HG03060 (cell line): ENCODE measurements at regions not wholly inside any gene's neighbourhood (a gene's known extent, or its start where the extent isn't known, plus 50 kb on each side); places are given as distances from the start of the nearest gene placed in this dataset.

Experiments used
- ATAC-seq: cut with Tn5 transposase; IDR thresholded peaks from one replicate; pipeline ENCODE4 v1.9.1; 2021; ENCODE audit warnings: low read depth, moderate number of reproducible peaks; ENCODE audit not compliant: unreplicated experiment

DNA sequence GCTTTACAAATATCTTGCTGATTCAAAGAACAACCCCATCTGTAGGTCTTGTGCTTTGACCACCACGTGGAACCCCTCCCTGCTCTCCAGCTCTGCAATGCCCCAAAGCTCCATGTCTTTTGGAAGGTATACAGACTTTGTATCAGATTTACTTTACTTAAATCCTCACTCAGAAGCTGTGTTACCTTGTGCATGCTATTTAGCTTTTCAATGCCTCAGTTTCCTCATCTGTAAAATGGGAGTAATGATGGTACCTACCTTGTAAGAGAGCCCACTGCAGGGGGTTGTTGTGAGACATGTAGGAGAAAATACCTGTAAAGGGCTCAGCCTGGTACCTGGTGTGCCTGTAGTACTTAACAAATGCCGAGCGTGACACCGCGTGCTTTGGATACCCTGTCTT, 200.2 kb upstream of the CHD6 start:
- ATAC-seq: no peak

- ATAC-seq: no peak
These were observed 193.3 kb upstream of the CHD6 start for GRCh38 chr20:41811456-41811855.

- ATAC-seq: no peak
These were observed 181.9 kb upstream of the CHD6 start for GRCh38 chr20:41800040-41800439.

DNA sequence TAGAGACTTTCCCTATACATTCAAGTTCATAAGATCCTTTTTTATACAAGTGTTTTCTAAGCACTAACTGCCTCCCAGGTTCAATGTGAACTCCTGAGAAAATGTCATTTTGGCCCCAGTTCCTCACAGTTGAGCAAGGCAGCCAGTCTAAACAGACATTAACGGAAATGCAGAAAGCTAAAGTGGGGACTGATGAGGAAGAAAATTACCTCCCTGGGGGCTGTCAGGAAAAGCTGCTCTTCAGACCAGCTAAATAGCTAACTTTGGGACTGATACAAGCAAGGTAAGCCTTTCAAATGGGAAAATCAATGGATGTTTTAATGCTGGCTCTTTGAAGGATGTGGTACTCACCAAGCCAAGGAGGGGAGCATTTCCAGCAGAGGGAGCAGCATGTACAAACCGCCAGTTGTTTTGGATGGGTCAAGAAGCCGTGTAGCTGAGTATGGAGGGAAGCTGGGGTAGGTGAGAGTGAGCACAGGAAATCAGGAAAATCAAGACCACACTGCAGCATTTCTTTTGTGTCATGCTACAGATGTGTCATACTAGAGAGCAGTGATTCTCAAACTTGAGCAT, 180.8 kb upstream of the CHD6 start:
- ATAC-seq: no peak

- no peak for ATAC-seq
These were observed 168.0 kb upstream of the CHD6 start for GRCh38 chr20:41786158-41786557.

DNA sequence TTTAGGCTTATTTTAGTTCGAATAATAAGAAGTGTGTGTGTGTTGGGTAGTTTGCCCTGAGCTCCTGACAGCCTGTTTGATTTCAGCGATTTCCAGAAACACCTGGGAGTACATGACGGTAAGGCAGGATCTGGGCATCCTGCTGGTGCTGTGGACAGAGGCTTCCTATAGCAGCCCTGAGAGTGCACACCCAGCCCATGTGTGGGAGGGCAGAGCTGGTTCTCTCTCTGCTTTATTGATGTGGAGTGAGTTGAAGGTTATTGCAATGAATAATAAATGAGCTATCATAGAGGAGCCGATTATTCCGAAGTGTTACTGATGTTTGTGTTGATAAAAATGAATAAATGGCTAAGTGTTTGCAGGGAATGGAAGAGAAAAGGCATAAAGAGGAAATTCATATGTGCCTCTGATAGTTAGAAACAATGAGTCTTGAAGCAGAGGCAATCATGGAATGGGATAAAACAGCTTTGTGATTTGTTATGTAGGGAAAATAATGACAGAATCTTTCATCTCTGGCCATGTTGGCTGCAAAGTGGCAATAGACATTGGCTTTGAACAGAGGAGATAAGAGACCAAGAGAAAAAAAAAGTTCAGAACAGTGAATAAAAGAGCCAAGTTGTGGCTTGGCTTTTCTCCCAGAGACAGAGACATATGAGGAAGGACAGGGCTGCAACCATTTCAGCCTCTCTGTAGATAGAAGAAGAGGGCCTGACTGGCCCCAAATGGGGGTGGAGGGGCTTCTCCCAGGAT, 166.2 kb upstream of the CHD6 start:
- no peak for ATAC-seq

- peak; percentile 81 for ATAC-seq
These were observed 165.4 kb upstream of the CHD6 start for GRCh38 chr20:41783423-41784208.

DNA sequence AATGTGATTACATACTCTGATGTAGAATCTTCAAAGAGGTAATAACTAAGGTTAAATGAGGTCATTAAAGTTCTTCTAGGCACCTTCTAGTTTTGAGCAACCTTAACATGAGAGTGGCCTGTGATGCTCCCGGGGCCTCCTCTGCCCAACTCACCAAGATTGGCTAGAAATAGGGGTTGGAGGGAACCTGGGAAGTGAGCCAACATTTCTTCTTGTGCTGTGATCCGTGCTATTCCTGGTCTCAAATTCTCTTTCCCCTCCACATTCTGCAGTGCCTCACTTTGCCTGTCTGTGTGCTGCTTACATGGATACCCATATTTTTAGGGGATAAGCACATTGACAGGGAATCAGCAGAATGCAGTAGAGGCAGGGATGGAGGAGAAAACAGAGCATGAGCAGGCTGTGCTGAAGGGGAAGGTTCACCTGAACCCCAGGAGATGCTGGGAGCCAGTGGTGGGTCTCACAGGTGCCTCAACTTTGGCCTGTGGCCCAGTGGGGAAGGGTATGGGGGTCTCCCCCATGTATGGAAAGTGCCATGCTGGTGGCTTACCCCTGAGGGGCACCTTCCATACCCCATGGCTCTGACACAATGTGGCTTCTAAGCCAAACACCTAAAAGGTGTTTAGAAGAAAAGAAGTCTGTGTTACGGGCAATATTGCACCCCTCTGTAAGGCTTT, 164.7 kb upstream of the CHD6 start:
- no peak for ATAC-seq

GRCh38 chr20:41782255-41782654, 164.1 kb upstream of the CHD6 start:
- ATAC-seq: no peak

DNA sequence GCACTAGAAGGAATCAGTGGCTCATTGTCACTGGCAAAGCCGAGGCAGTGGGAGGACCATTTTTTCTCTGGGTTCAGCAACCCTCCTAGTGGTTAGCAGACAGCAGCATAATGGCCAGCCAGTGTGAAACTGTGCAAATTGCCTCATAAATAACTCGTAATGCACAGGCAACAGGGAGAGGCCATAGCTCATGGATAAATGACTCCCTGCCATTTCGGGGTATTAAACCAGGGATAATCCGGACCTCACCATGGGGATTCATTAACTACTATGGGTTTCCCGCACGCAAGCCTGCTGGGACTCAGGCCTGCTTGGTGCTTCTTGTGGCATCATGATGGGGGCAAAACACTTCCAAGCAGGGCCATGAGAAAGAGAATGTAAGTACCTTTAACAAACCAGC, 158.2 kb upstream of the CHD6 start:
- ATAC-seq: no peak

GRCh38 chr20:41774291-41774690, 156.1 kb upstream of the CHD6 start:
- ATAC-seq: no peak

DNA sequence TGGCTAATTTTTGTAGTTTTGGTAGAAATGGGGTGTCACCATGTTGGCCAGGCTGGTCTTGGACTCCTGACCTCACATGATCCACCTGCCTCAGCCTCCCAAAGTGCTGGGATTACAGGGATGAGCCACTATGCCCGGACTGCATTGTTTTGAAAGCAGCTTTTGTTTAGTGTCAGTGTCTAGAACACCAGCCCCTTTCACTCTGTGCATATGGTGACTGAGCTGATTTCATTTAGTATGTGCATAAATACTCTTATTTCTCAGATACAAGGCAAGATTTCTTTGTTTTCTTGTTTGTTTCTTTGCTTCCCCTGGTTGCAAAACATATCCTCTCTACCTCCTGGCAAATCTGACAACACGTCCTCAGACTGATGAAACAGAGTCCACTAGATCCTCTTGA, 152.8 kb upstream of the CHD6 start:
- ATAC-seq: no peak

DNA sequence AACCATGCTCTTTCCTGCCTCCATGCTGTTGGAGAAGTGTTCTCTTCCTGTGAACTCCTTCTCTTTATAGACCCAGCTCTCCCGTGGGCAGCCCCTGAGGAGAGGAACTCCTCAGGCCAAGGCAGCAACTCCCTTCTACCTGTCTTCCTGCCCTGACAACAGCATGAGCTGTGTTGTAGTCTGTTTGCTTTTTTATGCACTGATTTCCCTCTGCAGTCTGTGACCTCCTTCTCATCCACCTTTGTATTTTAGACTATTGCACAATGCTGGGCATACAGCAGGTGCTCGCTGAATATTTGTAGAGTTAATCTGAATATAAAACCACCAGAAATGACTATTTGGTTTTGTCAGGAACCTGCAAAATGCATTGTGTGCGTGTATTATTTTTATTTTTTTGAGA, 152.2 kb upstream of the CHD6 start:
- no peak for ATAC-seq

DNA sequence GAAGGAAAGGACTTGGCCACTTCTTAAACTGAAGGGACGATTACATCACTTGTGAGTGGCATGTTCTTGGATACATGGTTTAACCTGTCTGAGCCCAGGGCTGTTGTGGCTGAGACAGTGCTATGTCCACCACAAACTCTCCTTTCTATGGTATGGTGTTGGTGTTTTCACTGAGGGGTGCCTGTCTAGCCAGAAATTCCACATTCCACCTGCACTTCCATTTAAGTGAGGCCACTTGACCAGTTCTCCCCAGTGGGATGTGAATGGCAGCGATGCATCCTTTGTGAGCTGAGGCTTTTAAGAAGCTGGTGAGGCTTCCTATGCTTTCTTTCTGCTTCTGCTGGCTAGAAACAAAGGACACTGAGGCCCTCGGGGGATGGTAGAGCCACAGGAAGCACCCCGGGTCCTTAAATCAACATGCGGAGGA, 151.4 kb upstream of the CHD6 start:
- no peak for ATAC-seq

GRCh38 chr20:41750137-41750536, 132.0 kb upstream of the CHD6 start:
- ATAC-seq: no peak

- no peak for ATAC-seq
These were observed 130.8 kb upstream of the CHD6 start for GRCh38 chr20:41748756-41749582.

- ATAC-seq: no peak
These were observed 129.9 kb upstream of the CHD6 start for GRCh38 chr20:41748051-41748450.

DNA sequence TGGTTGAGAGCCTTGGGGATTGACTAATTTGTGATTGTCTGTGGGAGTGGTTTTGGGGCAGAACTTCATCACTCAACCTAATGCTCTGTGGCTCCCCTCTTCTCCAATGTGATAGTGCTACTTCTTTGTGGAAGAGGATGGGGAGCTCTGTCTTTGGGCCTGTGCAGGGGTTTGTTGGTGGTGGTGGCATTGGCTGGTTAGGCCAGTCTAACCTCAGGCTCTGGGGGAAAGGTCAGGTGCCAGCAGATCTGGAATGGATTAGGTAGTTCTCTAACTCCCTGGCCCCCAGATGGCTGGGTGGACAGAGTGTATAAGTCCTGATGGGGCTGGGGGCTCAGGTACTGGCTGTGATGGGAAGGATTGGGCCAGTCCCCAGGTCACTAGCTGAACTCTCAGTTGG, 129.0 kb upstream of the CHD6 start:
- no peak for ATAC-seq

DNA sequence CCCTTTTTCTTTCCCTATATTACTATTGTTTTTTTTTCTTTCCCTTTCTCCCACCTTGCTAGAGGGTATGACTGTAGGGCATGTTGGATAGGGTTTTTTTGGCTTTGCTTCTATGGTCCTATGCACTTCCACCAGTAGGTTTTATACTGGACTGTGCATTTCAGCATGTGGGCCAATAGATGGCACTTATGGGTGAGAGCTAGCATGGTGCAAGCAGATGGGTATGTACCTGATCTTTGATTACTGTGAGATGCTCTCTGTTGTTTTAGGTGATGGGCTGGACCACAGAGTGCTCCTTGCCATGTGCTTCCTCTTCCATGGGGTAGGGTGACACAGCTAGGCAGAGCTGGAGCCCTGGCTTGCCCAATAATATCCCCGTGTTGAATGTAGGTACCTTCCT, 128.5 kb upstream of the CHD6 start:
- no peak for ATAC-seq

GRCh38 chr20:41738604-41739206, 120.5 kb upstream of the CHD6 start:
- no peak for ATAC-seq
